ENCODE measurements at regions not wholly inside any gene's neighbourhood (a gene's known extent, or its start where the extent isn't known, plus 50 kb on each side); places are given as distances from the start of the nearest gene placed in this dataset.
A peak's percentile ranks its signal among the peaks of the same experiment; 100 is the strongest.
"Not testable (repeated sequence)": the region's sequence is repeated elsewhere in the genome, so short reads cannot be mapped to it uniquely, and the experiment has no call there.

DNA sequence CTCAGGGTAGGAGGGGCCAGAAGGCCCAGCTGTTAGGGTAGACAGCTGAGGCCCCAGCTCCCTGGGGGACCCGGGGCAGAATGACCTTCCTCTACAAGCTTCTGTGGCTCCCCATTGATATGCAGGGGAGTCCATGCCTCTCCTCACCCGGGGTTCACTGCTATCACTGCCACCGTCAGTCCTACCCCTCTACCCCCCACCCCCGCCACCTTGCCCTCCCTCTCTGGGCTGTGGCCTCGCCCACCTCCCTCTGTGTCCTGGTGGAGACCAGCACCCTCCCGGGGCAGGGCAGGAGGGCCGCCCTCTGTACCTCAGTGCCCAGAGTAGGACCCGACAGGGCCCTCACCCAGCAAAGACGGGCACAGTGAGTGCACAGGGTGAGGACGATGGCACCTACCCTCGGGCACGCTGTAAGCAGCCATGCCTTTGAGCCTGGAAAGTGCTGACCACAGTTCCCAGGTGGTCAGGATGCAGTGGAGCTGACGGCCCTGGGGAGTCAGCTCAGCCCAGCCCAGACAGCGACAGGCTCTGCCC, 88.4 kb upstream of the SFSWAP start:
- in situ Hi-C loops (cut with MboI; ENCODE audit: low sequenced_read_pairs, unreplicated experiment) = no loop called here
- DNase-seq (ENCODE audit: low spot score) = no peak
- TF ChIP-seq, protein P1, sequence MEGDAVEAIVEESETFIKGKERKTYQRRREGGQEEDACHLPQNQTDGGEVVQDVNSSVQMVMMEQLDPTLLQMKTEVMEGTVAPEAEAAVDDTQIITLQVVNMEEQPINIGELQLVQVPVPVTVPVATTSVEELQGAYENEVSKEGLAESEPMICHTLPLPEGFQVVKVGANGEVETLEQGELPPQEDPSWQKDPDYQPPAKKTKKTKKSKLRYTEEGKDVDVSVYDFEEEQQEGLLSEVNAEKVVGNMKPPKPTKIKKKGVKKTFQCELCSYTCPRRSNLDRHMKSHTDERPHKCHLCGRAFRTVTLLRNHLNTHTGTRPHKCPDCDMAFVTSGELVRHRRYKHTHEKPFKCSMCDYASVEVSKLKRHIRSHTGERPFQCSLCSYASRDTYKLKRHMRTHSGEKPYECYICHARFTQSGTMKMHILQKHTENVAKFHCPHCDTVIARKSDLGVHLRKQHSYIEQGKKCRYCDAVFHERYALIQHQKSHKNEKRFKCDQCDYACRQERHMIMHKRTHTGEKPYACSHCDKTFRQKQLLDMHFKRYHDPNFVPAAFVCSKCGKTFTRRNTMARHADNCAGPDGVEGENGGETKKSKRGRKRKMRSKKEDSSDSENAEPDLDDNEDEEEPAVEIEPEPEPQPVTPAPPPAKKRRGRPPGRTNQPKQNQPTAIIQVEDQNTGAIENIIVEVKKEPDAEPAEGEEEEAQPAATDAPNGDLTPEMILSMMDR (IDR thresholded peaks at IDR 0.05; ENCODE audit: borderline replicate concordance, control extremely low read depth, extremely low read depth, insufficient read depth, missing control alignments) = no peak

DNA sequence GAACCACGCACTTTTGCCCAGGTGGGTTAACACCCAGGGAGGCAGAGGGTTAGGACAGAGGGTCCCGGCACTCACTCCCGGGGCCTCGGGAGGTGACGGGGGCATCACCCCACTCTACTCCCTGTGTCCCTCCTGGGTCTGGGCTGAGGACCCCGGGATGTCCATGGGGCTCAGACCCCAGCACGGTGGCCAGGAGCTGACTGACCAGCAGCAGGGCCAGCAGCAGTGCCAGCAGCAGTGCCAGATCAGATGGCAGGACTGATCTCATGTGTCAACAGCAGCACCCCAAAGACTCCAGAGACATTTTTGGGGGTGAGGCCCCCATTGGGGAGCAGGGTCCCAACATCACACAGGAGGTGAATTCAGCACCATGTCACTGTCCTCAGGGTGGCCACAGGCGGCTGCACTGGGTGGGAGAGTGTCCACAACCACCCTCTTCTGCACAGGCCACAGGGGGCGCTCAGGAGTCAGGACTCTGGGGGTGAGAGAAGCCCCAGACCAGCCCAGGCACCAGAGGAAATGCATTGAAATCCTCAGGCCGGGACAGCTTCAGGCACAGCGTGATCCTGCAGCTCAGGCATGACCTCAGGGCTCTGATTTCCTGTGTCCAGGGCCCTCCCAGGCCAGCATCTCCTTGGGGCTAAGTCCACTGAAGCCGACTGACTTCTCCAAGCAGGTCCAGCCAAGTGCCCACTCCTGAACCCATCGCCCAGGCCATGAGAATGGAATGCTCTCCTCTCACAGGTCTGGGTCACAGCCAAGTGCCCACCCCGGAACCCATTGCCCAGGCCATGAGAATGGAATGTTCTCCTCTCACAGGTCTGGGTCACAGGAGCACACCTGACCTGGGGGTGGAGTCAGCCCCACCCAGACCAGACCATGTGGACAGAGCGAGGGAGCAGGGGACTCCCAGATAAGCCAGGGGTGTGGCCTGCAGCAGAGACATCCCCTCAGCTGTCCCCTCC, 87.2 kb upstream of the SFSWAP start:
- TF ChIP-seq, protein P1 (IDR thresholded peaks at IDR 0.05; ENCODE audit: borderline replicate concordance, control extremely low read depth, extremely low read depth, insufficient read depth, missing control alignments) = peak; percentile 10
- in situ Hi-C loops (cut with MboI; ENCODE audit: low sequenced_read_pairs, unreplicated experiment); DNase-seq (ENCODE audit: low spot score): not testable (repeated sequence)

DNA sequence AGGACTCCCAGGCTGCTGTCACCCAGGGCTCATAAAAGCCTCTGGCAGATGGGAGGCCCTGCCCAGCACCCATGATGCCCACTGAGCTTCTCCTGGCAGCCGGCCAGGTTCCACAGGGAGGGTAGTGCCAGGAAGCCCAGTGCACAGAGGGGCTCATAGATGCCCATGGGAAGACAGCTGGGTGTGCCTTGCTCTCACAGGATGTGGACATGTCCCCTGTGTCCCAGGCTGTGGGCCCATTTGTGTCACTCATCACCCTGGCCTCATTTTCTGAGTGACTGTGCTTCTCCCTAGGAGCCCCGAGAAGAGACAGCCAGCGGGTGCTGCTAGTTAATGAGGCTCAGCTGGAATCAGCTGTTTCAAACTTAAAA, 86.5 kb upstream of the SFSWAP start:
- DNase-seq (ENCODE audit: low spot score); in situ Hi-C loops (cut with MboI; ENCODE audit: low sequenced_read_pairs, unreplicated experiment): not testable (repeated sequence)

DNA sequence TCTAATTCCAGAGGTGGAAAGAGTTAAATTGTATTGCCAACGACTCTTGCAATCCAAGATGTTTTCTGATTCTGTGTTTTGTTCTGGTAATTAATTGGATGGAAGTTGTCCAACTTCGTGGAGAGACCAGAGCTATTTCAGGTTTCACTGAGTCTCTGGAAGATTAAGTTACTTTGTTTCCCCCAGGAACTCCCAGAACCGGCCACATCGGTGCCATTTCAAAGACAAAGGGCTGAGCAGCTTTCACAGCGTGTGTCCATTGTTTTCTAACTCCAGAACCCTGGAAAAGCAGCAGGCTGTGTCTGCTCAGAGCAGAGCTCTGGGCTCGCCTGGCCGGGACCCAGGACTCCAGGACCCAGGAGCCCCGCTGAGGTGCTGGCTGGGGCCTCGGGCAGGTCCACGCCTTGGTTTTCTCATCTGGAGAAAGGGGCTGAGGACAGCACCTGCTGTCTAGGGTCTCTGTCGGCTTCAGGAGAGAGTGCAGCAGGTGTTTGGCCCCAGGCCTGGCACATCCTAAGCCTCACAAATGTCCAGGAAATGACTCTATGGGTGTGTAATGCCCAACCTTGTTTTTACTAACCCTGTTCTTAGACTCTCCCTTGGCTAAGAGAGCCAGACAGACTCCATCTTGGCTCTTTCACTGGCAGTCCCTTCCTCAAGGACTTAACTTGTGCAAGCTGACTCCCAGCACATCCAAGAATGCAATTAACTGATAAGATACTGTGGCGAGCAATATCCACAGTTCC, 86.0 kb upstream of the SFSWAP start:
- DNase-seq (ENCODE audit: low spot score); in situ Hi-C loops (cut with MboI; ENCODE audit: low sequenced_read_pairs, unreplicated experiment): not testable (repeated sequence)

DNA sequence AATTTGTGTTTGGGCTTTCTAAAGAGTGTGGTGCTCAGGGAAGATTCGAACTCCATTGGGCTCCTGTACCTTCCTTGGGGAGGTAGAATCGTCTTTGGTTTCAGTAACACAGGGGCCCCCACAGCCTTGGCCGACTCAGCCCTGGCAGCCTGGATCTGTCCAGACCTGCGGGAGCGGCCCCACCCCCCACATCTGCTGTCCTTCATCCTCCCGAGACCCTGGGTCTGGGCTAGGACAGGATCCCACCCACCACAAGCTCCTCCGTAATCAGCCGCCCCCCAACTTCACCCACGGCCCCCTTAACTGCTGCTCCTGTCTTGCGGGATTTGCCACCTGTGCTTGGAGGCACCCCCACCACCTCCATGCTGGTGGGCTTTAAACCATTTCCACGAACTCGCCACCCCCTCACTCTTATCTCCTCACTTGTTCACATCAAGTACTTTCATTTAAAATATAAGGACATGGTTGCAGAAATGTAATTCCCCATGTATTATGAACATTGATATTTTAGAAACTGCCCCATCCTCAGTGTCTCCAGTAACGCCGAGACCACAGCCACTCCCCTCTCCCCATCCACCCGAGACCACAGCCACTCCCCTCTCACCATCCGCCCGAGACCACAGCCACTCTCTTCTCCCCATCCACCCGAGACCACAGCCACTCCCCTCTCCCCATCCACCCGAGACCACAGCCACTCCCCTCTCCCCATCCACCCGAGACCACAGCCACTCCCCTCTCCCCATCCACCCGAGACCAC, 84.7 kb upstream of the SFSWAP start:
- in situ Hi-C loops (cut with MboI; ENCODE audit: low sequenced_read_pairs, unreplicated experiment); DNase-seq (ENCODE audit: low spot score): not testable (repeated sequence)

DNA sequence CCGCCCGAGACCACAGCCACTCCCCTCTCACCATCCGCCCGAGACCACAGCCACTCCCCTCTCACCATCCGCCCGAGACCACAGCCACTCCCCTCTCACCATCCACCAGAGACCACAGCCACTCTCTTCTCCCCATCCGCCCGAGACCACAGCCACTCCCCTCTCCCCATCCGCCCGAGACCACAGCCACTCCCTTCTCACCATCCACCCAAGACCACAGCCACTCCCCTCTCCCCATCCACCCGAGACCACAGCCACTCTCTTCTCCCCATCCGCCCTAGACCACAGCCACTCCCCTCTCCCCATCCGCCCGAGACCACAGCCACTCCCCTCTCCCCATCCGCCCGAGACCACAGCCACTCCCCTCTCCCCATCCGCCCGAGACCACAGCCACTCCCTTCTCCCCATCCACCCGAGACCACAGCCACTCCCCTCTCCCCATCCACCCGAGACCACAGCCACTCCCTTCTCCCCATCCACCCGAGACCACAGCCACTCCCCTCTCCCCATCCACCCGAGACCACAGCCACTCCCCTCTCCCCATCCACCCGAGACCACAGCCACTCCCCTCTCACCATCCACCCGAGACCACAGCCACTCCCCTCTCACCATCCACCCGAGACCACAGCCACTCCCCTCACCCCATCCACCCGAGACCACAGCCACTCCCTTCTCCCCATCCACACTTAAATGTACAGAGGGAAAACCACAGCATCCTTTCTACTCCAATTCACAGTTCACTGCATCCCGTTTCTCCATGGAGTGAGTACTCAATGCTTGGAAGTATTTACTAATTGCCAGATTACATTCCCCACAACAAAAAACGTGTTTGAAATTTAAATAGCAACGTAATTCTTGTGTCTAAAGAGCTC, 83.5 kb upstream of the SFSWAP start:
- DNase-seq (ENCODE audit: low spot score) = not testable (repeated sequence)

DNA sequence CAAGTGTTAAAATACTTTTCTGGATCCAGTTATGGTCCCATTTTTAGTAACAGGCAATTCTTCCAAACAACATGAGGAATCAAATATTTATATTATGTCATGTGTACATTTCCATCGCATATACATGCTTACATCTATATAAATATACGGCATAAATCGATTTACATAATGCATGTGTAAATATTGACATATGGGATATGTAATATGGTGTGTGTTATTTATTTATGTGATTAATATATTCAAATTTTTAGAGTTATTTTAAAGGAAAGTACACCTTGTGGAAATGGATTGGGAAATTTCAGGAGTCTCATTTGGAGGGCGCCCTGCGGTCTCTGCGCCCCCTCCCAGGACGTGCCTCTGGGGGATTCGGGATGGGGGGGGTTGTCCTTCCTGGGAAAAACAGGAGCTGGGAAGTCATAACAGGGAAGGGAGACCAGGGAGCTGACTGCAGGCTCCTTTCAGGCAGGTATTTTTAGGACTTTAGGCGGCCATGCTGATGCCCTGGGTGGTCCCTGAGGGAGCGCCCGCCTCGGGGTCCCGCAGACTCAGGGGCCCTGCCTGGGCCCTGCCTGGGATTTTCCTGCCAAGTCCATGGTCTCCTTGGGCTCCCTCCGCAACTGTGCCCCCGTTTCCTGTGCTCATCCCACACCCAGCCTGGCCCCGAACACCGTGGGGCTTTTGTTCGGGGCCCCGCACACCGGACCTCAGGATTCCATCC, 82.7 kb upstream of the SFSWAP start:
- in situ Hi-C loops (cut with MboI; ENCODE audit: low sequenced_read_pairs, unreplicated experiment) = no loop called here
- TF ChIP-seq, protein P1 (IDR thresholded peaks at IDR 0.05; ENCODE audit: borderline replicate concordance, control extremely low read depth, extremely low read depth, insufficient read depth, missing control alignments) = no peak
- peak; percentile 11 for DNase-seq (ENCODE audit: low spot score)

More for the DNA sequence above, 83.5 kb upstream of the SFSWAP start:
- in situ Hi-C loops (cut with MboI; ENCODE audit: low sequenced_read_pairs, unreplicated experiment) = not testable (repeated sequence)

All from GM13976 (cell line).